Left colon (tissue), 2 donors: ENCODE measurements at regions not wholly inside any gene's neighbourhood (a gene's known extent, or its start where the extent isn't known, plus 50 kb on each side); places are given as distances from the start of the nearest gene placed in this dataset.
"Not testable (repeated sequence)": the region's sequence is repeated elsewhere in the genome, so short reads cannot be mapped to it uniquely, and the experiment has no call there.

Experiments
- ATAC-seq: fragments of 200-7000 bp; cut with Tn5 transposase; one replicate; pipeline ENCODE4 v1.9.1; 2020; ENCODE audit warnings: mild to moderate bottlenecking, moderate library complexity
- DNase-seq, 2 donors: peaks; one replicate each; pipeline ENCODE4 v3.0.0-alpha.2; 2020
- intact Hi-C, 2 donors: fragments of 100-400 bp; cut with DNase I in 1 of 2; cut with micrococcal nuclease in 1 of 2; formaldehyde crosslinking; loops; one replicate each; pipeline versions ENCODE4 v1.11.2 to v1.14.0; 2022; cut with DNase I, micrococcal nuclease
- donor health status: DM: no; HTN: no; CAD: no.
- donor health status: DM: yes; HTN: yes; CAD: no.

- ATAC-seq (peak; percentile 87), DNase-seq (peak; percentile 71 to 77)
- intact Hi-C loops = no loop called here
Measured at GRCh38 chr9:36470643-36471290, 70.7 kb upstream of the RNF38 start.

GRCh38 chr9:36463467-36463866 is 63.4 kb upstream of the RNF38 start:
- intact Hi-C loops = no loop called here
- DNase-seq = no peak
- ATAC-seq = no peak

GRCh38 chr9:36462245-36462644 is 62.2 kb upstream of the RNF38 start:
- DNase-seq (no peak), ATAC-seq (peak; percentile 61)
- intact Hi-C loops = no loop called here

- ATAC-seq (no peak), DNase-seq (no peak)
- intact Hi-C loops = no loop called here
Measured at GRCh38 chr9:36461323-36461722, 61.3 kb upstream of the RNF38 start.

GRCh38 chr9:36458430-36458915 is 58.4 kb upstream of the RNF38 start:
- peak; percentile 31 to 47 for DNase-seq
- ATAC-seq, intact Hi-C loops: not testable (repeated sequence)

GRCh38 chr9:36457836-36458429 is 57.9 kb upstream of the RNF38 start:
- ATAC-seq (no peak), DNase-seq (no peak)
- intact Hi-C loops = no loop called here

GRCh38 chr9:36456480-36457065 is 56.5 kb upstream of the RNF38 start:
- ATAC-seq (no peak), DNase-seq (no peak)
- intact Hi-C loops = no loop called here

- intact Hi-C loops = loop anchor here in 1 of 2 donors (5.0 kb wide), 1 partner anchor 40 kb away; no protein-coding TSS in a partner anchor
- ATAC-seq (no peak), DNase-seq (no peak)
Measured at GRCh38 chr9:36451949-36452348, 51.9 kb upstream of the RNF38 start.

- intact Hi-C loops = loop anchor here in 1 of 2 donors (5.0 kb wide), 1 partner anchor 38 kb away; no protein-coding TSS in a partner anchor
- no peak for DNase-seq
- ATAC-seq = peak; percentile 48
Measured at GRCh38 chr9:36450110-36450732, 50.2 kb upstream of the RNF38 start.
